Testis (tissue), 2 donors: ENCODE measurements at regions not wholly inside any gene's neighbourhood (a gene's known extent, or its start where the extent isn't known, plus 50 kb on each side); places are given as distances from the start of the nearest gene placed in this dataset.

Experiments used
- CTCF ChIP-seq, 3 experiments: fragments of 450-650 bp in 2 of 3; fragments of 200-600 bp in 1 of 3; sonication (generic) in 1 of 3; IDR thresholded peaks; one replicate each; pipeline ENCODE4 v1.5.1; 2016 to 2019; ENCODE audit warnings: antibody characterized with exemption in 3 of 3, mild to moderate bottlenecking in 2 of 3, moderate library complexity in 1 of 3
- POLR2A ChIP-seq: fragments of 450-650 bp; IDR thresholded peaks from one replicate; pipeline ENCODE4 v1.6.1; 2017; ENCODE audit warnings: antibody characterized with exemption, mild to moderate bottlenecking, moderate library complexity

DNA sequence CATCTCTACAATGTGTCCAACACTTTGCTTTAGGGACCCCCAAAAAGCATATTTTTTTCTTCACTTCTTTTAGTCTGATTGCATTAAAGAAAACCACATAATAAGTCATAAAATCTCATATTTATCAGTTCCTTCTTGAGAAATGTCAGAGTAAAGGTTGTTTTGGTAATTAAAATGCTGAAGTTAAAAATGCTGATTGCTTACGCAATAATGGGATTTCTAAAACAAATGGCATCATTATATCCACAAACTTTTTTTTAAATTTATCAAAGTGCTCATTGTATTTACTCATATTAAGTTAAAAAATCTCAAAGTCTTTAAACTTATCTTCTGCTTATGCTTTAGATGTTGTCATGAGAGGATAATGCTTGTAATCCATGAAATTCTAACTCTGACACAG is 737.2 kb upstream of the ARGLU1 start:
- TF ChIP-seq CTCF (IDR thresholded peaks at IDR 0.05), result no peak
- TF ChIP-seq POLR2A, result no peak
